Gastroesophageal sphincter (tissue), 3 donors: ENCODE measurements at regions not wholly inside any gene's neighbourhood (a gene's known extent, or its start where the extent isn't known, plus 50 kb on each side); places are given as distances from the start of the nearest gene placed in this dataset.

Experiments
- EP300 ChIP-seq: sonication (generic); formaldehyde crosslinking; IDR thresholded peaks from one replicate; pipeline ENCODE4 v1.6.1; 2017; ENCODE audit warnings: antibody characterized with exemption, mild to moderate bottlenecking
- POLR2A ChIP-seq, 2 donors: fragments of 450-650 bp; IDR thresholded peaks; one replicate each; pipeline ENCODE4 v1.6.1; 2017; ENCODE audit warnings: antibody characterized with exemption in 2 of 2, mild to moderate bottlenecking in 2 of 2, moderate library complexity in 1 of 2
- POLR2AphosphoS5 ChIP-seq: sonication (generic); formaldehyde crosslinking; IDR thresholded peaks from one replicate; pipeline ENCODE4 v1.6.1; 2017; ENCODE audit warnings: antibody characterized with exemption
- TF ChIP-seq, protein P1 (sequence below), 4 experiments: fragments of 200-600 bp in 2 of 4; fragments of 450-650 bp in 2 of 4; sonication (generic) in 1 of 4; IDR thresholded peaks; one replicate each; pipeline ENCODE4 v1.5.1; 2017 to 2019; ENCODE audit warnings: antibody characterized with exemption in 4 of 4, mild to moderate bottlenecking in 2 of 4, moderate library complexity in 2 of 4

DNA sequence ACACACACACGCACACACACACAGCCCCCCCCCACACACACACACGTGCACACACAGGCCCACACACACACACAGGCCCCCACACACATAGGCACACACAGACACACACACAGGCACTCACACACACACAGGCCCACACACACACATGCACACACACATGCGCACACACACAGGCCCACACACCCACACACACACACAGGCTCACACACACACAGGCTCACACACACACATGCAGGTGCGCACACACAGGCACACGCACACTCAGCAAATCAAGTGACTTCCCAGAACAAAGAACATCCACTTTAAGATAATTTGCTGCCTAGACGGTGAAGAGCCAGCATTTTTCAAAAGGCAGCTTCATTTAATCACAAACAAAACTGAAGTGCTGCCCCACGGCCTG, 78.5 kb upstream of the FBRSL1 start:
- TF ChIP-seq, protein P1, sequence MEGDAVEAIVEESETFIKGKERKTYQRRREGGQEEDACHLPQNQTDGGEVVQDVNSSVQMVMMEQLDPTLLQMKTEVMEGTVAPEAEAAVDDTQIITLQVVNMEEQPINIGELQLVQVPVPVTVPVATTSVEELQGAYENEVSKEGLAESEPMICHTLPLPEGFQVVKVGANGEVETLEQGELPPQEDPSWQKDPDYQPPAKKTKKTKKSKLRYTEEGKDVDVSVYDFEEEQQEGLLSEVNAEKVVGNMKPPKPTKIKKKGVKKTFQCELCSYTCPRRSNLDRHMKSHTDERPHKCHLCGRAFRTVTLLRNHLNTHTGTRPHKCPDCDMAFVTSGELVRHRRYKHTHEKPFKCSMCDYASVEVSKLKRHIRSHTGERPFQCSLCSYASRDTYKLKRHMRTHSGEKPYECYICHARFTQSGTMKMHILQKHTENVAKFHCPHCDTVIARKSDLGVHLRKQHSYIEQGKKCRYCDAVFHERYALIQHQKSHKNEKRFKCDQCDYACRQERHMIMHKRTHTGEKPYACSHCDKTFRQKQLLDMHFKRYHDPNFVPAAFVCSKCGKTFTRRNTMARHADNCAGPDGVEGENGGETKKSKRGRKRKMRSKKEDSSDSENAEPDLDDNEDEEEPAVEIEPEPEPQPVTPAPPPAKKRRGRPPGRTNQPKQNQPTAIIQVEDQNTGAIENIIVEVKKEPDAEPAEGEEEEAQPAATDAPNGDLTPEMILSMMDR (IDR thresholded peaks at IDR 0.05): no peak
- TF ChIP-seq POLR2AphosphoS5 (no peak), POLR2A (IDR thresholded peaks at IDR 0.05) (no peak), EP300 (no peak)
